ENCODE measurements at regions not wholly inside any gene's neighbourhood (a gene's known extent, or its start where the extent isn't known, plus 50 kb on each side); places are given as distances from the start of the nearest gene placed in this dataset.

- no peak overlapping the region for H3K18ac ChIP-seq (ENCODE audit: extremely low read depth, low read length)
- ChIA-PET POLR2A (ENCODE audit: partially characterized antibody) (no interaction called here), CTCF (ENCODE audit: partially characterized antibody) (no interaction called here)
- no peaks in the 10 kb centered on the region for H3K4me1 ChIP-seq (replicated peaks in 1 of 4; ENCODE audit: control insufficient read depth in 3 of 4, insufficient read depth in 4 of 4, low read length in 3 of 4)
- no peak overlapping the region for H4K8ac ChIP-seq (ENCODE audit: extremely low read depth, insufficient read depth, low read length)
- no peak overlapping the region for H2BK120ac ChIP-seq (replicated peaks; ENCODE audit: low read depth, low read length)
- no peak overlapping the region for H4K5ac ChIP-seq (ENCODE audit: insufficient read length, low read depth, low read length)
- DNase-seq (ENCODE audit: low read depth in 1 of 2, low spot score in 2 of 2): no peak
- H3K23ac ChIP-seq (ENCODE audit: insufficient read length): no peak overlapping the region
- H3K79me2 ChIP-seq (ENCODE audit: control insufficient read depth in 1 of 2, insufficient read depth in 2 of 2, low read length in 2 of 2): no peaks in the 10 kb centered on the region
- no peaks in the 10 kb centered on the region for H3K79me1 ChIP-seq (ENCODE audit: low read depth, low read length)
- no peak overlapping the region for H3K4me2 ChIP-seq (ENCODE audit: insufficient read depth in 1 of 2, low read depth in 2 of 2, low read length in 2 of 2)
- H3K9me3 ChIP-seq (ENCODE audit: insufficient read depth in 2 of 2, low read depth in 1 of 2, low read length in 1 of 2): peaks cover 0 to 4% of the 10 kb centered on the region in 2 experiments; a peak in 1 of 4 replicates
- H3K56ac ChIP-seq (replicated peaks; ENCODE audit: insufficient read length, low read depth, low read length): no peak overlapping the region
- H4K91ac ChIP-seq (replicated peaks; ENCODE audit: insufficient read length, low read length): no peak overlapping the region
- no peaks in the 10 kb centered on the region for H4K20me1 ChIP-seq (replicated peaks in 1 of 2; ENCODE audit: control insufficient read depth in 1 of 2, insufficient read depth in 2 of 2, low read length in 2 of 2)
- H3K23me2 ChIP-seq (ENCODE audit: low read depth, low read length): no peaks in the 10 kb centered on the region
- no peak overlapping the region for H2AK5ac ChIP-seq (ENCODE audit: low read depth, low read length)
- no peak for TF ChIP-seq CREB1 (IDR thresholded peaks at IDR 0.05)
- no peak for TF ChIP-seq ATF2 (IDR thresholded peaks at IDR 0.05; ENCODE audit: low read length)
- TF ChIP-seq TCF12 (IDR thresholded peaks at IDR 0.05; ENCODE audit: low read depth, low read length): no peak
- no peak for TF ChIP-seq CHD2 (IDR thresholded peaks at IDR 0.05; ENCODE audit: low read length)
- TF ChIP-seq RBBP5 (IDR thresholded peaks at IDR 0.05; ENCODE audit: borderline replicate concordance, low read depth, low read length): no peak
- no peak overlapping the region for H3K4me3 ChIP-seq (ENCODE audit: extremely low read depth in 1 of 4, insufficient read depth in 2 of 4, low read depth in 3 of 4, low read length in 4 of 4)
- no peak overlapping the region for H3K27ac ChIP-seq (ENCODE audit: low read depth, low read length)
- no peaks in the 10 kb centered on the region for H3K36me3 ChIP-seq (ENCODE audit: control insufficient read depth in 2 of 4, insufficient read depth in 4 of 4, low read length in 3 of 4)
- no peak overlapping the region for H2BK20ac ChIP-seq (ENCODE audit: low read length)
- H2AFZ ChIP-seq (ENCODE audit: low read length): no peak overlapping the region
- no peak overlapping the region for H2BK15ac ChIP-seq (ENCODE audit: low read length)
- no peak overlapping the region for H2BK12ac ChIP-seq (ENCODE audit: low read depth, low read length)
- WGBS, 2 experiments (ENCODE audit: extremely low coverage in 1 of 2, insufficient coverage in 1 of 2, insufficient read length in 1 of 2, insufficient replicate concordance in 2 of 2, low coverage in 1 of 2, low lambda C conversion rate in 2 of 2, missing lambda C conversion rate in 1 of 2): 94% methylated on average over 5 of the region's 5 CpGs; no CpG with 5 or more reads in 1 of the 2 experiments
- no peaks in the 10 kb centered on the region for H3K27me3 ChIP-seq (replicated peaks in 1 of 4; ENCODE audit: control insufficient read depth in 3 of 4, extremely low read depth in 1 of 4, insufficient read depth in 3 of 4, low read length in 3 of 4)
- FAIRE-seq: no peak
- H3K4ac ChIP-seq (replicated peaks; ENCODE audit: insufficient read length, low read depth, low read length): no peak overlapping the region
- H3K9ac ChIP-seq (replicated peaks in 1 of 4; ENCODE audit: extremely low read depth in 1 of 4, low read depth in 3 of 4, low read length in 3 of 4): no peak overlapping the region
- H3K14ac ChIP-seq (ENCODE audit: insufficient read length): no peak overlapping the region
- no peak overlapping the region for H2BK5ac ChIP-seq (ENCODE audit: low read depth, low read length)
Observed at GRCh38 chr10:118969014-118969413, 60.5 kb upstream of the NANOS1 start.

Data from H1 (cell line).